ENCODE measurements at regions not wholly inside any gene's neighbourhood (a gene's known extent, or its start where the extent isn't known, plus 50 kb on each side); places are given as distances from the start of the nearest gene placed in this dataset.

DNA sequence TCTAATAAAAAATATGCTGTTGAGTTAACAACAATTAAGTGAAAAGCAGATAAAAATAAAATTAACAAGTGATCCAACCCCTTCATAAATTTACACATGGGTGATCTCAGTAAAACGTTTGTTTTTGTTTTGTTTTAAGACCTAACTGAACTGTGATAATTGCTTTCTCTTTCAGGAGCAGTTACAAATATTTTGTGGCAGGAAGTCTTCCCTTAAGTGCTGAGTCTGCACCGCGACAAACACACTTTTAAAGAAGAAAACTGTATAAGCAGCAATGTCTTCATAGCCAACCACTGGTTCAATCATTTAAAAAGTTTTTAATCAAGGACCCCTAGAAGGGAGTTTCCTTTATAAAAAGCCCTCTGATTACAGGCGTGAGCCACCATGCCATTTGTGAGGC lies 53.7 kb upstream of the NFKB1 start:
- H3K4me1 ChIP-seq = no peaks in the 10 kb centered on the region
- H3K9me3 ChIP-seq = no peaks in the 10 kb centered on the region
- no peaks in the 10 kb centered on the region for H3K36me3 ChIP-seq
- H3K27ac ChIP-seq = no peak overlapping the region
- H3K27me3 ChIP-seq = no peaks in the 10 kb centered on the region
- DNase-seq (ENCODE audit: low spot score in 2 of 2) = no peak
- H3K4me3 ChIP-seq = no peak overlapping the region
- TF ChIP-seq, protein P1, sequence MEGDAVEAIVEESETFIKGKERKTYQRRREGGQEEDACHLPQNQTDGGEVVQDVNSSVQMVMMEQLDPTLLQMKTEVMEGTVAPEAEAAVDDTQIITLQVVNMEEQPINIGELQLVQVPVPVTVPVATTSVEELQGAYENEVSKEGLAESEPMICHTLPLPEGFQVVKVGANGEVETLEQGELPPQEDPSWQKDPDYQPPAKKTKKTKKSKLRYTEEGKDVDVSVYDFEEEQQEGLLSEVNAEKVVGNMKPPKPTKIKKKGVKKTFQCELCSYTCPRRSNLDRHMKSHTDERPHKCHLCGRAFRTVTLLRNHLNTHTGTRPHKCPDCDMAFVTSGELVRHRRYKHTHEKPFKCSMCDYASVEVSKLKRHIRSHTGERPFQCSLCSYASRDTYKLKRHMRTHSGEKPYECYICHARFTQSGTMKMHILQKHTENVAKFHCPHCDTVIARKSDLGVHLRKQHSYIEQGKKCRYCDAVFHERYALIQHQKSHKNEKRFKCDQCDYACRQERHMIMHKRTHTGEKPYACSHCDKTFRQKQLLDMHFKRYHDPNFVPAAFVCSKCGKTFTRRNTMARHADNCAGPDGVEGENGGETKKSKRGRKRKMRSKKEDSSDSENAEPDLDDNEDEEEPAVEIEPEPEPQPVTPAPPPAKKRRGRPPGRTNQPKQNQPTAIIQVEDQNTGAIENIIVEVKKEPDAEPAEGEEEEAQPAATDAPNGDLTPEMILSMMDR (IDR thresholded peaks at IDR 0.05) = no peak
- TF ChIP-seq POLR2A (IDR thresholded peaks at IDR 0.05) (no peak), EP300 (IDR thresholded peaks at IDR 0.05) (no peak)
- 49 to 62% methylated on average over 4 of the region's 4 CpGs for WGBS, 2 donors

DNA sequence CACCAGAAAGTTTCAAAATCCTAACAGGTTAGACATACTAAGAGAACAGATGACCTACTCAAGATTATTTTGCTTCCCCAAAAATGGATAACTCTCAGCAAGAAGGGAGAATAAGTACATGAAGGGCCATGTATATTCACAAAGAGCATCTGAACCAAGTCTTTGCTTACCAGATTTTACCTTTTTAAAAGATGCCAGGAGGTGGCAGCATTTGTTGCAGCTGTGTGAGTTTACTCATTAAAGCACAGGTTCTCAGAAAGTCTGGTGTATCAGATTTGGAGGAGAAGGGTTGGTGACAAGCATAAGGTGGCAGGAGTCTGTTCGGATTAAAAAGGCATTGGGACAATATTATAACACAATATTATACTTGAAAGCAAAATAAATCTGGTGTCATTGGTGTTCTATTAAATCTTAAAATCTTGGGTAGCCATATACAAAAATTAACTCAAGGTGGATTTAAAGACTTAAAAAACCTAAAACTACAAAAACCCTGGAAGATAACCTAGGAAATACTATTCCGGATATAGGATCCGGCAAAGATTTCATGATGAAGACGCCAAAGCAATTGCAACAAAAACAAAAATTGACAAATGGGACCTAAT lies 51.3 kb upstream of the NFKB1 start:
- DNase-seq (ENCODE audit: low spot score in 2 of 2) = peak in 1 of 2 donors; percentile 63
- no peaks in the 10 kb centered on the region for H3K27me3 ChIP-seq
- no peak overlapping the region for H3K4me3 ChIP-seq
- TF ChIP-seq POLR2A (IDR thresholded peaks at IDR 0.05) = no peak
- TF ChIP-seq EP300 (IDR thresholded peaks at IDR 0.05) = no peak
- TF ChIP-seq, protein P1 (IDR thresholded peaks at IDR 0.05) = peak; percentile 45 to 71 (median 51)
- H3K4me1 ChIP-seq = no peaks in the 10 kb centered on the region
- H3K27ac ChIP-seq = no peak overlapping the region
- H3K36me3 ChIP-seq = no peaks in the 10 kb centered on the region
- no peaks in the 10 kb centered on the region for H3K9me3 ChIP-seq
- 44 to 61% methylated on average over 4 of the region's 4 CpGs for WGBS, 2 donors

DNA sequence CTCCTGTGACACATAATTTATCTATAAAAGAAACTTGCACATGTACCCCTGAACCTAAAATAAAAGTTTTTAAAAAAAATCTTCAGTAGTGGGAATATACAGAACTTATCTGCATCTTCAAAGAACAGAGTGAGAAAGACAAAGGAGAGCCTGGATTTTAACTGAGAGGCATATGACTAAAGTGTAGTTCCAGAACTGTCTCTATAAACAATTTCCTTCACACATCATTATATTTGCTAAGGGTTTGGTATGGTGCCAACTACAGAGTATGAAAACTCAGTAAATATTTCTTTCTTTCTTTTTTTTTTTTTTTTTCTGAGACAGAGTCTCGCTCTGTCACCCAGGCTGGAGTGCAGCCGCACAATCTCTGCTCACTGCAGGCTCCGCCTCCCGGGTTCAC lies 49.9 kb upstream of the NFKB1 start:
- WGBS, 2 donors = 69 to 75% methylated on average over 4 of the region's 4 CpGs
- Histone ChIP-seq H3K36me3 (no peaks in the 10 kb centered on the region), H3K4me3 (no peak overlapping the region), H3K9me3 (no peaks in the 10 kb centered on the region), H3K4me1 (no peaks in the 10 kb centered on the region), H3K27me3 (no peaks in the 10 kb centered on the region), H3K27ac (no peak overlapping the region)
- DNase-seq (ENCODE audit: low spot score in 2 of 2) = no peak
- TF ChIP-seq EP300 (IDR thresholded peaks at IDR 0.05) = no peak
- no peak for TF ChIP-seq POLR2A (IDR thresholded peaks at IDR 0.05)
- TF ChIP-seq, protein P1 (IDR thresholded peaks at IDR 0.05) = no peak
